ENCODE measurements at regions not wholly inside any gene's neighbourhood (a gene's known extent, or its start where the extent isn't known, plus 50 kb on each side); places are given as distances from the start of the nearest gene placed in this dataset.

DNA sequence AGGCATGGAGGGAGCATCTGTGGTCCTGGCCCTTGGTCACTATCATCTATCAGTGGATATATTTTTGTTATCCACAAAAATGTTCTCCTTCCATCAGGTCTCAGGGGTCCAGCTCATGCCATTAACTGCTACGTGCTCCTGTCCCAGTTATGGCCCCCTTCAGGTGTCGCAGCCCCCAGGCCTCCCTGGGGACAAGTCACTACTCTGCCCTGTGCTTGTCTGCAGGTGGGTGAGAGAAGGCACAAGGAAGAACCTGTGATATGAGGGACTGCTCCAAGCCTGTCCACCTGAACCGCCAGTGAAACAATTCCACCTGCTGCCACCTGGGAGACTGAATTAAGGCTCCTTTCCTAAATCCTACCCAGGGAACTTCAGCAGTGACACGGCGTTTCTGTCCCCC lies 229.6 kb upstream of the ID2 start:
- H3K9me3 ChIP-seq = no peaks in the 10 kb centered on the region
- TF ChIP-seq, protein P1, sequence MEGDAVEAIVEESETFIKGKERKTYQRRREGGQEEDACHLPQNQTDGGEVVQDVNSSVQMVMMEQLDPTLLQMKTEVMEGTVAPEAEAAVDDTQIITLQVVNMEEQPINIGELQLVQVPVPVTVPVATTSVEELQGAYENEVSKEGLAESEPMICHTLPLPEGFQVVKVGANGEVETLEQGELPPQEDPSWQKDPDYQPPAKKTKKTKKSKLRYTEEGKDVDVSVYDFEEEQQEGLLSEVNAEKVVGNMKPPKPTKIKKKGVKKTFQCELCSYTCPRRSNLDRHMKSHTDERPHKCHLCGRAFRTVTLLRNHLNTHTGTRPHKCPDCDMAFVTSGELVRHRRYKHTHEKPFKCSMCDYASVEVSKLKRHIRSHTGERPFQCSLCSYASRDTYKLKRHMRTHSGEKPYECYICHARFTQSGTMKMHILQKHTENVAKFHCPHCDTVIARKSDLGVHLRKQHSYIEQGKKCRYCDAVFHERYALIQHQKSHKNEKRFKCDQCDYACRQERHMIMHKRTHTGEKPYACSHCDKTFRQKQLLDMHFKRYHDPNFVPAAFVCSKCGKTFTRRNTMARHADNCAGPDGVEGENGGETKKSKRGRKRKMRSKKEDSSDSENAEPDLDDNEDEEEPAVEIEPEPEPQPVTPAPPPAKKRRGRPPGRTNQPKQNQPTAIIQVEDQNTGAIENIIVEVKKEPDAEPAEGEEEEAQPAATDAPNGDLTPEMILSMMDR (IDR thresholded peaks at IDR 0.05) = no peak
- intact Hi-C loops (cut with DNase I; ENCODE audit: low total_unique reads) = no loop called here
- no peaks in the 10 kb centered on the region for H3K27me3 ChIP-seq
- H3K27ac ChIP-seq = no peak overlapping the region
- no peak for DNase-seq
- peaks cover 0 to 3% of the 10 kb centered on the region in 2 donors for H3K4me1 ChIP-seq
- no peaks in the 10 kb centered on the region for H3K36me3 ChIP-seq
- H3K4me3 ChIP-seq = no peak overlapping the region

DNA sequence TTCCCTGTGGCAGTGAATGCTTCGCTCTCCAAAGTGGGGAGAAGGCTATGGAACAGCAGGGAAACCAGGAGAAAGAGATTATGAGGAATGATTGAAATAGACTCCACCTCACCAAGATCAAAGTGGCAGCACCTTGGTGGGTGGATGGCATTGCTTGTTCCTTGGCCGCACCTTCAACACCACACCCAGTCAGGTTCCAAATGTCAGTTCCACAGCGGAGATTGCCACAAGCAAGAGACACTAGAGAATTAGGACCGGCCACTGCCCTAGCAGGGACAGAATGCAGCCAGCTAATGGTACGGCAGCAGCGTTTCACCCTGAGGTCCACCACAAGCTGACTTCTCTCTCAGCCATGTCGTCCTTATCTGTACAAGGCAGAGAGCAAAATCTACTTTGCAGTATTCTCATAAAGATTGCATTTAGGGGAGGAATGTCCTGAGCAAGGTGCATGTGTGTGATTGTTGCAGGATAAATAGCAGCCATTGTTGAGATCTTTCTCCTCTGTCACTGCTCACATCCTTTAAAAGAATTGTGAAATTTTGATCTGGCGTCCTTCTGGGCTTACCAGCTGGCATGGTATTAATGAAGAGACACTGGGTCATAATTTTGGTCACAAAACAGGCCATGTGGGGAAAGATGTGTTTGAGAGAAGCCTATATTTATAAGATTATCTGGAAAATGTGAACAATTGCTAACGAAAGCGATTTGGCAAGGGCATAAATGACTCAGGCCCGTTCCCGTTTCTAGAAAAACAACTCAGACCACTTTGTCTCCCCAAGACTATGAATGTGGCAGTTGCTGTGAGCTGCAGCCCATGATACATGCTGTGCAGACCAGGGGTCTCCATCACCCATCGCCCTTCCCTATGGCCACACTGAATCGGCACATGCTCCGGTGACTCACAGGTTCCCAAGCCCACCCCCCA lies 228.6 kb upstream of the ID2 start:
- DNase-seq = no peak
- intact Hi-C loops (cut with DNase I; ENCODE audit: low total_unique reads) = no loop called here
- TF ChIP-seq, protein P1 (IDR thresholded peaks at IDR 0.05) = no peak
- no peak for TF ChIP-seq POLR2A (IDR thresholded peaks at IDR 0.05)

DNA sequence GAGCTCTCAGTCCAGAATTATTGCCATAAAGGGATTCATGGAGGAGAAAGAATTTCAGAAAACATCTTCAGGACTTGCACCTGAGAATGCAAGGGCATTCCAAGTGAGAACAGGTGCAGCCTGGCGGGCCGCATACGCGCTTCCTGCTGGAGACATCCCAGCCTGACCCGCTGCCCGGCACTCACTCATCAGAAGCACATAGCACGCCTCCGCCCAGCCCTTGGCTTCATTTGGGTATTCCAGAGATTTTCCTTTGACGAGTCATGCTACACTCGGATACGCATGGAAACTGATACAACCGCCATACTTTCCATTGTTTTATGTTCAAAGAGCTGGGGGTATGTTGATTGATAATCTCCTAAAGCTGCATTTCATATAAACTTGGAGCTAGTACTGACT lies 228.0 kb upstream of the ID2 start:
- Histone ChIP-seq H3K36me3 (no peaks in the 10 kb centered on the region), H3K4me1 (peaks cover 0 to under 1% of the 10 kb centered on the region in 2 donors), H3K27me3 (no peaks in the 10 kb centered on the region), H3K4me3 (no peak overlapping the region), H3K27ac (no peak overlapping the region), H3K9me3 (no peaks in the 10 kb centered on the region)
- no peak for DNase-seq
- intact Hi-C loops (cut with DNase I; ENCODE audit: low total_unique reads) = no loop called here
- TF ChIP-seq, protein P1 (IDR thresholded peaks at IDR 0.05) = no peak
- no peak for TF ChIP-seq POLR2A (IDR thresholded peaks at IDR 0.05)

More for the DNA sequence above, 228.6 kb upstream of the ID2 start:
- Histone ChIP-seq H3K27me3 (no peaks in the 10 kb centered on the region), H3K9me3 (no peaks in the 10 kb centered on the region), H3K36me3 (no peaks in the 10 kb centered on the region), H3K27ac (no peak overlapping the region), H3K4me3 (no peak overlapping the region), H3K4me1 (peaks cover 0 to 3% of the 10 kb centered on the region in 2 donors)

DNA sequence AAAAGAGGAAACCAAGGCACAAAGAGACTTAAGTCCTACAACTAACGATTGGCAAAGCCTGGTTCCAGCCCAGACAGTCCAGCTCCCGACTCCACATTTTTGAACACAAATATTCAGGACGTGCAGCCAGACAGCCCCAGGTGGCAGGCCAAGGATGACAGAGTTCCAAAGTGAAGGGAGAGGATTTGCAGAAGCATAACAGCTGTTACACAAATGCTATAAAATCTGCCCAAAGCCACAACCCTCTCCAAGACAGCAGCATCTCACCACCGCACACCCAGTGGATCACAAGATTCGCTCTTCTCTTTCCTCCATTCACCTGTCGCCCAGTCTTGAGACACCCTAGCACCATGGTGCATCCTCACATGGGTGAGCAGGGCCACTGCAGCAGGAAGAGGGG lies 227.1 kb upstream of the ID2 start:
- Histone ChIP-seq H3K4me1 (no peaks in the 10 kb centered on the region), H3K27me3 (no peaks in the 10 kb centered on the region), H3K9me3 (no peaks in the 10 kb centered on the region), H3K36me3 (no peaks in the 10 kb centered on the region), H3K4me3 (no peak overlapping the region), H3K27ac (no peak overlapping the region)
- TF ChIP-seq, protein P1 (IDR thresholded peaks at IDR 0.05) = no peak
- TF ChIP-seq POLR2A (IDR thresholded peaks at IDR 0.05) = no peak
- intact Hi-C loops (cut with DNase I; ENCODE audit: low total_unique reads) = no loop called here
- no peak for DNase-seq
